GM13977 (cell line): ENCODE measurements at regions not wholly inside any gene's neighbourhood (a gene's known extent, or its start where the extent isn't known, plus 50 kb on each side); places are given as distances from the start of the nearest gene placed in this dataset.

Experiments
- DNase-seq: peaks from one replicate; pipeline ENCODE4 v3.0.0; 2012; ENCODE audit warnings: low spot score
- in situ Hi-C: fragments of 300-500 bp; cut with MboI; formaldehyde crosslinking; loops from one replicate; pipeline ENCODE4 v1.12.0; 2022; ENCODE audit warnings: low sequenced_read_pairs, low pct_unique_long_range_greater_than_20kb, mixed read lengths, inconsistent platforms; ENCODE audit not compliant: unreplicated experiment
- TF ChIP-seq, protein P1 (sequence below): IDR thresholded peaks from 2 replicates; pipeline ENCODE4 v1.5.1; 2012; ENCODE audit warnings: mild to moderate bottlenecking, control low read depth; ENCODE audit not compliant: insufficient read depth; ENCODE audit errors: extremely low read depth, missing control alignments

DNA sequence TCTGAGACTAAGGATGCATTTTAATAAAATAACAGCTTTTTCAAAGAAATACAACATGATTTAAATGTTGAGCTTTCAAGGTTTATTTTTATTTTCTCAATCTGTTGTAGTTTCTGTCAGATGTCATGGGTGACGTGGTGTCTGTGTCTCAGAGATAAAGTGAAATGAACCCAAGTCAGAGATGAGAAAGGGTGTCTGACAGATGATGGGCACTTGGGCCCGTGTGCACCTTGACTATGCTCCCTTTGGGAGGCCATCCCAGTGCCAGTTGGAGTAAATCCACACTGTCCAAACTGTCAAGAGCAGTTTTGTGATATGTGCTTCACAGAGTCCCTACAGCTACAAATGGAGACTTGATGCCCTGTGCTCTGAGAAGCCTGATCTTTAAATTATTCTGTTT, 536.9 kb upstream of the FAM174A start:
- in situ Hi-C loops = no loop called here
- no peak for DNase-seq
- TF ChIP-seq, protein P1, sequence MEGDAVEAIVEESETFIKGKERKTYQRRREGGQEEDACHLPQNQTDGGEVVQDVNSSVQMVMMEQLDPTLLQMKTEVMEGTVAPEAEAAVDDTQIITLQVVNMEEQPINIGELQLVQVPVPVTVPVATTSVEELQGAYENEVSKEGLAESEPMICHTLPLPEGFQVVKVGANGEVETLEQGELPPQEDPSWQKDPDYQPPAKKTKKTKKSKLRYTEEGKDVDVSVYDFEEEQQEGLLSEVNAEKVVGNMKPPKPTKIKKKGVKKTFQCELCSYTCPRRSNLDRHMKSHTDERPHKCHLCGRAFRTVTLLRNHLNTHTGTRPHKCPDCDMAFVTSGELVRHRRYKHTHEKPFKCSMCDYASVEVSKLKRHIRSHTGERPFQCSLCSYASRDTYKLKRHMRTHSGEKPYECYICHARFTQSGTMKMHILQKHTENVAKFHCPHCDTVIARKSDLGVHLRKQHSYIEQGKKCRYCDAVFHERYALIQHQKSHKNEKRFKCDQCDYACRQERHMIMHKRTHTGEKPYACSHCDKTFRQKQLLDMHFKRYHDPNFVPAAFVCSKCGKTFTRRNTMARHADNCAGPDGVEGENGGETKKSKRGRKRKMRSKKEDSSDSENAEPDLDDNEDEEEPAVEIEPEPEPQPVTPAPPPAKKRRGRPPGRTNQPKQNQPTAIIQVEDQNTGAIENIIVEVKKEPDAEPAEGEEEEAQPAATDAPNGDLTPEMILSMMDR = no peak

DNA sequence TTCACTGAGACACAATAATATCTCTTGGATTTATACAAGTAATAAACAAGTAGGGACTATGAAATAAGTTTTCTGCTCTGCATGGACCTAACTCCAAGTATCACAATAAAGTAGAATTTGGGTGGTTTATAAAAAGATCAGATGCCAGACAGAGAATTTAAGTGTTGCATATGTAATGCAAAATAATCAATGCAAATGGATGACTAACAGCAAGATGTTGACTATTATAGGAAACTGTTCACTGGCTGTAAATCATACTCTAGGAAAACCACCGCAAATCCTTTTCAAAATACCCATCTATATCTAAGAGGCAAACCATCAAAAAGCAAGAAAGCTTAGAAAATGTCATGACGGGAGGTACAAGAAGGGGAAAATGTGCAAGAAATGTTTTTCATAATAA, 539.8 kb upstream of the FAM174A start:
- TF ChIP-seq, protein P1 = no peak
- in situ Hi-C loops = no loop called here
- no peak for DNase-seq

DNA sequence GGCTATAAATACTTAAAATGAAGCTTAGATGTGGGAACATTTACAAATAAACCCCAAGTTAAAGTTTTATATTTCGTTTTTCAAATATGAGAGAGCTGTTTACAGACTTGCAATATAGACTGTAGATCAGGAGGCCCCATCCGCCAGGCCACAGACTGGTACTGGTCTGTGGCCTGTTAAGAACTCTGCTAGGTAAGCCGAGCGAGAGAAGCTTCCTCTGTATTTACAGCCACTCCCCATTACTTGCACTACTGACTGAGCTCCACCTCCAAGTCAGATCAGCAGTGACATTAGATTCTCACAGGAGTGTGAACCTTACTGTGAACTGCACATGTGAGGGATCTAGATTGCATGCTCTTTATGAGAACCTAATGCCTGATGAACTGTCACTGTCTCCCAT, 561.4 kb upstream of the FAM174A start:
- no peak for DNase-seq
- in situ Hi-C loops = no loop called here
- TF ChIP-seq, protein P1 = no peak

DNA sequence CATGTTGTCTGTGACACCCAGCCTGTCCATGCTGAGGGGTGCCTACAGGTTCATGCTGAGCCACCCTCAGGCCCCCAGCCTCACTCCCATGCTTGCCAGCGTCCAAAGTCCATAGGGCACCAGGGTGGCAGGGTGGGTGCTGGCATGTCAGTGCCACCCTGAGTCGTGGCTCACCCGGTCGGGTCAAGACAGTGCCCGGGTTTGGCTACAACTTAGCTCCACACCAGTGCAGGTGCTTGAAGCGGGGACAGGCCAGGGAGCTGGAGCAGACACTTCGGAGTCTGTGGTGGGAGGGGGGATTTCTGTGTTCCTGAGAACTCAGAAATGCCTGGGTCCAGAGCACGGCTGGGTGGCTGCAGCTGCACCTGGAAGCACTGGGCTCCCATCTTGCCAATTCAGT, 579.2 kb upstream of the FAM174A start:
- TF ChIP-seq, protein P1 = no peak
- in situ Hi-C loops = no loop called here
- DNase-seq = no peak

DNA sequence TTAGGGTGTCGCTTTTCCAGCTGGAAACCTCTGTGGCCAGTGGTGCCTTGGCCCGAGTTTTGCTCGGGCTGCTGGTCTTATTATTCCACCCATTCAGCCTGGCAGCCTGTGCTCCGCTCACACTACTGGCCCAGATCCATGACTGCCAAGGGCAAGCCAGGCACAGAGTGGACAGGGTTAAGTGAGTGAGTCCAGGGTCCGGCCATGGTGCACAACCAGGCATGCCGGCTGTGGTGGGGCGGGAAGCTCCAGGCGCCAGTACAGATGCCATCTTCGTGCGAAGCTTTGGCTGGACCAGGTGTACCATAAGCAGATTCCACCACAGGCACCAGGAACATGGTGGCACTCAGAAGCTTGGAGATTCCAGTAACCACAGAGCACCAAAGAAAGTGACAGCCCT, 580.2 kb upstream of the FAM174A start:
- no peak for DNase-seq
- in situ Hi-C loops = no loop called here
- TF ChIP-seq, protein P1 = no peak

DNA sequence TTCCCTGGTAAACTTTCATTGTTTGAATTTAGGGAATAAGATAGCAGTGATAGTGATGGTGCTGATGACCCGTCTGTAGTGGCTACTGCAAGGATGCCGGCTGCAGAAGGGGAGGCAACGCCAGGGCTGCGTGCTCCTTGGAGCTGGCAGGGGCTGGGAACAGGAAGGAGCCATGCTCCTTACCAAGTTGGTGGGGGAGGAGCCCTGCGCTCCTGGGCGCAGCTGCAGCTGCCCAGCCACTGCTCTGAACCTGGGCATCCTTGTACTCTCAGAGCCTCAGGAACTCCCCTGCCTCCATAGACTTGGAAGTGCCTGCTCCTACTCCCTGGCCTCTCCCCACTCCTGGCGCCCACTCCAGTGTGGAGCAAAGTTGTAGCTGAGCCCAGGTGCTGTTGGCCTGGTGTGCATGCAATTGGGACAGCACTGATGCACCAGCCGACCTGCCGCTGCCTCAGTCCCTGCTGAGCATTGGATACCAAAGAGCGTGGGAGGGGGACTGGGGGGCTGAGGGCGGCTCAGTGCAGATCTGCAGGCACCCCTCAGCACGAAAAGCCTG, 585.1 kb upstream of the FAM174A start:
- TF ChIP-seq, protein P1 = no peak
- in situ Hi-C loops = no loop called here
- no peak for DNase-seq

DNA sequence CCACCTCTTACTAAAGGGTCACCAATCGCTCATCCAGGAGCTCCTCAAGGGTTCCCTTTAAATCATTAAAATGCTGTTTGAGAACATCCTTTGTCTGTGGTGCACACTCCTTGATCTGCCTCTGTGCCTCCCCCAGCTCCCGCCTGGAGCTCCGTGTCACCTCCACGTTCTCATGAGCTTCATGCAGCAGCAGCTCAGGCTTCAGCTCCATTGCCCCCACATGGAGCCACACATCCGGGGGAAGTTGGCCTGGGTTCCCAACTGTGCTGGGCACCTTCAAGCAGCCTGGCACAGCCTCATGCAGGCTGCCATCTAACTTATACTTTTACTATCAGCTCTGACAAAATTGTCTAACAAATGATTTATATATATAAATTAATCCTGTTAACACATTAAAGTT, 585.8 kb upstream of the FAM174A start:
- no peak for DNase-seq
- TF ChIP-seq, protein P1 = no peak
- in situ Hi-C loops = no loop called here
